Hematopoietic multipotent progenitor cell treated with erythropoietin and hydrocortisone succinate and interleukin-3 and kit ligand, for 6 days (in vitro differentiated cells): ENCODE measurements at regions not wholly inside any gene's neighbourhood (a gene's known extent, or its start where the extent isn't known, plus 50 kb on each side); places are given as distances from the start of the nearest gene placed in this dataset.

Experiments used
- DNase-seq: peaks from one replicate; pipeline ENCODE4 v3.0.0-alpha.2; 2015

- DNase-seq = peak; percentile 5
Measured at GRCh38 chr2:40507432-40507831, 55.5 kb upstream of the SLC8A1 start.

DNA sequence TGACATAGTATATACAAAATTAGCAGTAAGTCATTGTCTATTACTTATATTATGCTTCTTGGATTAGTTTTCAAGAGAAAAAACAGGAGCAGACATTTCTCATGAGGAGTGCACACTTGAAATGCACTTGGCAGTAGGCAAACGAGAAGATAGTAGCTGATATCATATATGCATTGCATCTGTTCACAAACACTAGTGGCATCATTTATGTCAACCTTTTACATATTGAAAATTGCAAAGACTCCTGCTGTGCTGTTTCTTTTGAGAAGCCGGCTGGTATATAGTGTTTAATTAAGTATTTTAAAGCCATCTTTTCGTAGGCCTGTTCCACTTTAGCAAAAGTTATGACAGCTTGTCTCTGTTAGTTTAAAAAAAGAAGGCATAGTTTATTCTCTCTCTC, 58.4 kb upstream of the SLC8A1 start:
- DNase-seq = no peak

GRCh38 chr2:40511661-40512213, 59.8 kb upstream of the SLC8A1 start:
- peak; percentile 53 for DNase-seq

- DNase-seq = no peak
Measured at GRCh38 chr2:40512256-40512655, 60.4 kb upstream of the SLC8A1 start.

- peak; percentile 14 for DNase-seq
Measured at GRCh38 chr2:40513201-40513600, 61.3 kb upstream of the SLC8A1 start.

GRCh38 chr2:40516604-40517003, 64.7 kb upstream of the SLC8A1 start:
- no peak for DNase-seq

GRCh38 chr2:40528564-40528963, 76.7 kb upstream of the SLC8A1 start:
- no peak for DNase-seq

DNA sequence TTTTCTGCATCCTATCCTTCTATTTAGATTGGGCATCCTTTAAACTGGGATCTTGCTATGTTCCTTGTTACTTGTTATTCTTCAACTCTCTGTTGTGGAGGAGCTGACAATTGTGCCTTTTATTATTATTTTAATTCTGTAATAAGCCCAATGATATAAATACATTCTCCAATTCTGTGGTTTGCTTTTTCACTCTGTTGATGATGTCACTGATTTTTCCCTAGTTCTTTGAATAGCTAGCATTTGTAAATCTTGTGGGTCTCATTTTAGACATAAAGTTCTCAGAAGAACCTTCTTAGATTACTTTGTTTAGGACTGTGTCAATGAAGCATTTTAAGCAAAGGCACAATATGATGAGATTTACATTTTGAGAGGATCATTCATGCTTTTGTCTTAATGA, 79.5 kb upstream of the SLC8A1 start:
- no peak for DNase-seq

DNA sequence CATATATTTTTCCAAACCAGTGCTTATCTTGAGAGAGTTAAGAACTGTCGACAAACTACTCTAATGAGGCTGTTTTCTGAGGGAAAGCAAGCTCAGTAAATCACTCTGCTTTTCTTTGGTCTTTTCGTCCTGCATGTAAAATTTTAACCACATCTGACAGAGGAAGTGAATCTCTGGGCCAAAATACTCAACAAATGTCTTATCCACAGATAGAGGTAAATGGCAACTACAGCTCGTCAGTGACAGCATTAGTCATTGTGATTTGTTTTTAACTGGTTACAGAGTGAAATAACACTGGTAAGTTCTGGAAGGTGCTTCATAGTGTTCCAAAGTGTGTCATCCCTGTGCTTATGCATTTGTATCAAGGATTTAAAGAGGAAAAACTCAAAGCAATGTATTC, 82.6 kb upstream of the SLC8A1 start:
- no peak for DNase-seq

GRCh38 chr2:40535972-40536371, 84.1 kb upstream of the SLC8A1 start:
- DNase-seq = no peak

GRCh38 chr2:40540026-40540425, 88.1 kb upstream of the SLC8A1 start:
- no peak for DNase-seq

DNA sequence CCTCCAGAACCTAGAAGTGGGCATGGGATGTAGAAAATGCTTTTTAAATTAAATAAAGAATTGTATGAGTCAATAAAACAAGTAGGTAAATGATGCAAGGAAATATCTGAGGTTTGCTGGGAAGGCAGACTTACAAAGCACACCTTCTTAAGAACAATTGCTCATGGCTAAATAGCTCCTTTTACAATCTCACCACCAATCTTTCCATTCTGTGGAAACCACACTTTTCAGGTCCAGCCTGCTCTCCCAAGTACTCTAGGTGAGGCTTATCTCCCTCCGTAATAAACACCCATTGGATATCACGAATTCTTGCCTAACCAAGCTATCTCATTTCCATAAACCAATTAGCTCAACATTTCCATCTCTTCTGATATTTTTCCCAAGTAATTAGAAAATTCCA, 91.5 kb upstream of the SLC8A1 start:
- DNase-seq = no peak

DNA sequence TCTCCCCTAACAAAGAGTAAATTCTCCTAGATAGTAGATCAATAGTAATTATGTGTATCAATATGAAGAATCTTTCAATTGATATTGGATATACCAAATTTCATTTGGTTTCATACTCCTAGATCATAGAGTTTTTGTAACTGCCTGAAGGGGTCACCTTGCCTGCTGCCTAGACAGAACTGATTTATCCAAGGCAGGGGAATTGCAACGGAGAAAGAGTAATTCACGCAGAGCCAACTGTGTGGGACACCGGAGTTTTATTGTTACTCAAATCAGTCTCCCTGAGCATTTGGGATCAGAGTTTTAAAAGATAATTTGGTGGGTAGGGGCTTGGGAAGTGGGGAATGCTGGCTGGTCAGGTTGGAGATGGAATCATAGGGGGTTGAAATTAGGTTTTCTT, 92.2 kb upstream of the SLC8A1 start:
- DNase-seq = no peak

GRCh38 chr2:40545645-40546044, 93.8 kb upstream of the SLC8A1 start:
- DNase-seq = no peak

GRCh38 chr2:40546439-40547191, 94.7 kb upstream of the SLC8A1 start:
- no peak for DNase-seq

- DNase-seq = no peak
Measured at GRCh38 chr2:40548521-40548920, 96.6 kb upstream of the SLC8A1 start.

GRCh38 chr2:40550085-40550484, 98.2 kb upstream of the SLC8A1 start:
- no peak for DNase-seq

DNA sequence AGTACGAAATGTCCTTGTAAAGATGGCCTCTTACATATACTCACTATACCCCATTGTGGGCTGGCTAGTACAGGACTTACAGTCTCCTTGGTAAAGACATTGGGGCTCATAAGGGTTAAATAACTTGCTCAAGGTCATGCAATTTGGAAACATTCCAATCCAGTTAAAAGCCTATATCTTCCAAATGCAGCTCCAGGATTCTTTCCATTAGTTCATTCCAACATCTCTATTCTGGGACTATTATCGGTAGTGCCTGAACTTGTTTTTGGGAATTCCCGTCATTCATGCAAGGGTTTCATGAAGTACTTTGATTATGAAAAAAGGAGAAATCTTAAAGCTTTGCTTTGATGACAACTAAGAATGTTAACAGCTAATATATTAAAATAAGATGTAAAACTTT, 99.2 kb upstream of the SLC8A1 start:
- no peak for DNase-seq

DNA sequence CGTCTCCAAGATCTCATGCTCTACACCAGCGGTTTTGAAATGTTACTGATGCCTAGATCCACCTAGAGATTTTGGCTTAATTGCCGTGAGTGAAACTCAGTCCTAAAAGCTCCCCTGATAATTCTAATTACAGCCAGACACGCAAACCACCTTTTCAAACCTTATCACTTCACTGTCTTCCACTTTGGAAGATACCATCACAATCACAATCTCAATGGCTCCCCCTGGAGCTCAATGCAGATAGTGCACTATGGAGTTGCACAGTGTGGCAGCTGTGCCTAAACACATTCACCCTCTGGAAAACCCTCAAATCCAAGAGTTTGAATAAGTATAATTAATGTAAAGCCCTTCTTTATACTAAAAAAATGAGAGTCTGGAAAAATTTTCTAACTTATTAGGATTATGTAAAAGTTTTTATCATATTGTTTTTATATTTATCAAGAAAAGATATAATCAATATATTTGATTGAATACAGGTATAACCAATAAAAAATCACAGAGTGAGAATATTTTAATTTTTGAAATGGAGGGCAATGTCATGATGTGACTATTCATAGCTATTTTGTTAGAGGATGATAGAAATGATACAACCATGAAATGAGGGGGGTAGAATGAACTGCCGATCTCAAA, 102.9 kb upstream of the SLC8A1 start:
- peak; percentile 76 for DNase-seq

DNA sequence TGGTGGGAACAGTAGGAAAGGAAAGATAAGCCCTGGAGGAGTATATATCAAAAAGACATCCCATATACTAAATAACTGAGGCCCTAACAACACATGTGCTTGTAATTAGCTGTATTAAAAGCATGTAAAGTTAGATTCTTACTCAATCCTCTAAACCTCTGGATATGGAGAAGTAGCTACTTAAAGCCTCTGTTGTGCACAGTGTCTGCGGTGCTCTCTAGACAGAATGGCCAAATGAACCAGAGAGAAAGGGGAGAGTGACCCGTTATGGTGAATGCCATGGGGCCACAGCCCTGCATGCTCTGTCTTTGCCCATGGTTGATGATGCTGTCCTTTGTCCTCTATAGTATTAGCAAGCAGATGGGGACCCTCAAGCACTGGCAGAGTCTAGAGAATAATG, 104.4 kb upstream of the SLC8A1 start:
- DNase-seq = no peak

DNA sequence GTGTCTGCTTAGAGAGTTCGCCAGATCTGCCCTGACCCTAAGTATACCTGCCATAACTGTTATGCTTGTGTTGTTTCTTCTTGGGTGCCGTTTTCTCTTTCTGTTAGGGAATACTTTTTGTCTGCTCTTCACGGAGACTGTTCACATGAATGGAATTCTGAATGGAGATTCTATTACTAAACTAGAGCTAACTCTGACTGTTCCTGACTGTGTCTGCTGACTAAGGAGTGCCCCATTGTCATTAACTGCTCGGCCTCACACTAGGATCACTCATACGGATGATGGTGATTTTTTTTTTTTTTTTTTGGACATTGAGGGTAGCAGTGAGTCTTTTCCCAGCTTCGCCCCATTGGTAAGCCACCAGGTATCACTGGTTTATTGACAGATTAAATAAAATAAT, 104.8 kb upstream of the SLC8A1 start:
- no peak for DNase-seq

GRCh38 chr2:40558761-40559160, 106.9 kb upstream of the SLC8A1 start:
- no peak for DNase-seq

- no peak for DNase-seq
Measured at GRCh38 chr2:40559175-40559574, 107.3 kb upstream of the SLC8A1 start.

GRCh38 chr2:40564184-40564583, 112.3 kb upstream of the SLC8A1 start:
- no peak for DNase-seq

DNA sequence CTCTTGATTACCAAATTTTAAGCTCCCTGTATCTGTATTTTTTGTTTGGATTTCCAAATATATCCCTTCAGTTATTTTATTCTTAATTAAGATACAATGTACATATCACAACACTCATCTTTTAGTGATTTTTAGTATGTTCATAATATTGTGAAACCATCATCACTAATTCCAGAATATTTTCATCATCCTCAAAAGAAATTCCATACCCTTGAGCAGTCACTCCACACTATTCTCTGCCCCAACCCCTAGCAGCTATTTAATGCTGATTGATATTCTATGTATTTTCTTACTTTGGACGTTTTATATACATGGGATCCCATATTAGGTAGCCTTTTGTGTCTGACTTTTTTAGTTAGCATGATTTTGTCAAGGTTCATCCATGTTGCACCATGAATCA, 127.4 kb upstream of the SLC8A1 start:
- DNase-seq = no peak
